ENCODE measurements at regions not wholly inside any gene's neighbourhood (a gene's known extent, or its start where the extent isn't known, plus 50 kb on each side); places are given as distances from the start of the nearest gene placed in this dataset.
"Not testable (repeated sequence)": the region's sequence is repeated elsewhere in the genome, so short reads cannot be mapped to it uniquely, and the experiment has no call there.

- H3K4me3 ChIP-seq (ENCODE audit: low read depth, low read length); DNase-seq (ENCODE audit: low read depth): not testable (repeated sequence)
- peak; percentile 14 for TF ChIP-seq CTCF (IDR thresholded peaks at IDR 0.05; ENCODE audit: insufficient read depth, low read length)
Observed at GRCh38 chr5:177891547-177892356, 104.3 kb downstream of the PROP1 start.

- H3K4me3 ChIP-seq (ENCODE audit: low read depth, low read length); DNase-seq (ENCODE audit: low read depth): not testable (repeated sequence)
Observed at GRCh38 chr5:177883295-177883694, 100.6 kb upstream of the FAM153A start.

GRCh38 chr5:177875900-177876238, 93.2 kb upstream of the FAM153A start:
- DNase-seq (ENCODE audit: low read depth), result not testable (repeated sequence)
- peak overlapping the region; percentile 57 for H3K4me3 ChIP-seq (ENCODE audit: low read depth, low read length)

- H3K4me3 ChIP-seq (ENCODE audit: low read depth, low read length), result peak overlapping the region; percentile 53
- not testable (repeated sequence) for DNase-seq (ENCODE audit: low read depth)
Observed at GRCh38 chr5:177875013-177875899, 92.6 kb upstream of the FAM153A start.

- H3K4me3 ChIP-seq (ENCODE audit: low read depth, low read length); DNase-seq (ENCODE audit: low read depth): not testable (repeated sequence)
Observed at GRCh38 chr5:177863822-177864446, 81.2 kb upstream of the FAM153A start.

- not testable (repeated sequence) for DNase-seq (ENCODE audit: low read depth); H3K4me3 ChIP-seq (ENCODE audit: low read depth, low read length)
Observed at GRCh38 chr5:177857642-177858200, 75.0 kb upstream of the FAM153A start.

GRCh38 chr5:177856474-177856873, 73.8 kb upstream of the FAM153A start:
- not testable (repeated sequence) for H3K4me3 ChIP-seq (ENCODE audit: low read depth, low read length); DNase-seq (ENCODE audit: low read depth)

GRCh38 chr5:177847914-177848313, 65.2 kb upstream of the FAM153A start:
- DNase-seq (ENCODE audit: low read depth), result not testable (repeated sequence)

GRCh38 chr5:177846598-177846997, 63.9 kb upstream of the FAM153A start:
- not testable (repeated sequence) for H3K4me3 ChIP-seq (ENCODE audit: low read depth, low read length); DNase-seq (ENCODE audit: low read depth)

More at GRCh38 chr5:177847914-177848313, 65.2 kb upstream of the FAM153A start:
- not testable (repeated sequence) for H3K4me3 ChIP-seq (ENCODE audit: low read depth, low read length)

GRCh38 chr5:177845906-177846305, 63.2 kb upstream of the FAM153A start:
- not testable (repeated sequence) for DNase-seq (ENCODE audit: low read depth); H3K4me3 ChIP-seq (ENCODE audit: low read depth, low read length)

GRCh38 chr5:177836191-177836590, 53.5 kb upstream of the FAM153A start:
- DNase-seq (ENCODE audit: low read depth); H3K4me3 ChIP-seq (ENCODE audit: low read depth, low read length): not testable (repeated sequence)
